KMS-11 (cell line): ENCODE measurements at regions not wholly inside any gene's neighbourhood (a gene's known extent, or its start where the extent isn't known, plus 50 kb on each side); places are given as distances from the start of the nearest gene placed in this dataset.
A peak's percentile ranks its signal among the peaks of the same experiment; 100 is the strongest.

ENCODE experiments used
- H2AFZ ChIP-seq: fragments of 200-600 bp; sonication (generic); 2 replicates; pipeline ENCODE4 v1.6.1; 2016; ENCODE audit warnings: antibody characterized with exemption, mixed run types, low read depth
- H3K27ac ChIP-seq: fragments of 200-600 bp; sonication (generic); 2 replicates; pipeline ENCODE4 v1.6.1; 2016; ENCODE audit warnings: mild to moderate bottlenecking, mixed run types
- H3K27me3 ChIP-seq: fragments of 200-600 bp; sonication (generic); 2 replicates; pipeline ENCODE4 v1.6.1; 2017; ENCODE audit warnings: mild to moderate bottlenecking, low read depth, mixed run types, moderate library complexity; ENCODE audit not compliant: insufficient read depth
- H3K36me3 ChIP-seq: fragments of 200-600 bp; sonication (generic); 2 replicates; pipeline ENCODE4 v1.6.1; 2017; ENCODE audit warnings: mild to moderate bottlenecking, mixed run types; ENCODE audit not compliant: insufficient read depth
- H3K4me1 ChIP-seq: fragments of 200-600 bp; sonication (generic); 2 replicates; pipeline ENCODE4 v1.6.1; 2016; ENCODE audit warnings: mild to moderate bottlenecking, low read depth, mixed run types; ENCODE audit not compliant: poor library complexity, severe bottlenecking
- H3K4me2 ChIP-seq: fragments of 200-600 bp; sonication (generic); 2 replicates; pipeline ENCODE4 v1.7.0; 2016; ENCODE audit warnings: mild to moderate bottlenecking, mixed run types
- H3K4me3 ChIP-seq: fragments of 200-600 bp; sonication (generic); IDR thresholded peaks from 2 replicates; pipeline ENCODE4 v1.6.1; 2017; ENCODE audit warnings: low read depth, low read length, mixed read lengths; ENCODE audit not compliant: insufficient read depth
- H3K79me2 ChIP-seq: fragments of 200-600 bp; sonication (generic); 2 replicates; pipeline ENCODE4 v1.6.1; 2016; ENCODE audit warnings: low read depth, mixed run types; ENCODE audit not compliant: insufficient read depth
- H3K9ac ChIP-seq: fragments of 200-600 bp; sonication (generic); 2 replicates; pipeline ENCODE4 v1.6.1; 2016; ENCODE audit warnings: mild to moderate bottlenecking, mixed run types
- H4K20me1 ChIP-seq: fragments of 200-600 bp; sonication (generic); 2 replicates; pipeline ENCODE4 v1.6.1; 2016; ENCODE audit warnings: mild to moderate bottlenecking, mixed run types; ENCODE audit not compliant: insufficient read depth
- CTCF ChIP-seq: fragments of 200-600 bp; sonication (generic); conservative IDR thresholded peaks from 2 replicates; pipeline ENCODE4 v1.6.1; 2017; ENCODE audit warnings: low read depth, mild to moderate bottlenecking, antibody characterized with exemption, low read length, moderate library complexity, mixed read lengths

DNA sequence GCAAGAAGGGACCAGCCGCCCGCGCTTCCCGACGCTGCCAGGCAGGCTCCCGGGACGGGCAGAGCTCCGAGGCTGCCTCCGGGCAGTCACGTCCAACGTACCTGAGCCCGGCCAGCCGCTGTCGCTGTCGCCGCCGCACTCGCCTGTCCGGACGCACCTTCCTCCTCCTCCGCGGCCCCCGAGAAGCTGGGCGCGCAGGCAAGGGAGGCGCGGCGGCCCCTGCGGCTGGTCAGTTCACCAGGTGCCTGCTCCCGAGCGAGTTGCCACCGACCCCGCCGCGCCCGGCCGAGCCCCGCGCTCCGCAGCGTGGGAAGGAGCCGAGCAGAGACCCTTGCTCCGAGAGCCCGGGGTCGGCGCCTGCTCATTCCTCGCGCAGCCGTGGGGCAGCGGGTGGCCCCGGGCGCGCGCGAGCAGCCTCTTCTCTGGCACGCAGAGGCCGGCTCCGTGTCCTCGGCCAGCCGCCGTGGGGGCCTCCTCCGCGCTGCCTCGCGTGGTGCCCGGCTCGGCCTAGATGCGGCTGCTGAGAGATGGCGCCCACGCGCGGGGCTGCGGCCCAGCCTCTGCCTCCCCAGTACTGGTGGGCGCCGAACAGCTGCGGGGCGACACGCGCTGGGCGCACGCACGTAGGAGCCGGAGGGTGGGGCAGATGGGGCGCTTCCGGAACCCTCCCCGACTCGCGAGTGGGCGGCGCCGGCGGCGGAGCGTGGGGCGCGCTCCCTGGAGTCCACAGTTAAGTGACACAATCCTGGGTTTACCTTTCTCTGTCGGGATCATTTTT, 419.4 kb downstream of the UQCRFS1 start:
- no peaks in the 10 kb centered on the region for H3K79me2 ChIP-seq
- no peak overlapping the region for H3K4me3 ChIP-seq
- no peaks in the 10 kb centered on the region for H3K27me3 ChIP-seq
- peak overlapping the region; percentile 22; the same call in 1 of the 2 replicates for H3K9ac ChIP-seq
- H3K4me2 ChIP-seq, result peak overlapping the region; percentile 67
- no peaks in the 10 kb centered on the region for H4K20me1 ChIP-seq
- peak overlapping the region; percentile 12; the same call in 1 of the 2 replicates for H3K27ac ChIP-seq
- no peaks in the 10 kb centered on the region for H3K36me3 ChIP-seq
- H3K4me1 ChIP-seq, result peaks cover 8% of the 10 kb centered on the region
- H2AFZ ChIP-seq, result peak overlapping the region; percentile 80
- no peak for TF ChIP-seq CTCF

DNA sequence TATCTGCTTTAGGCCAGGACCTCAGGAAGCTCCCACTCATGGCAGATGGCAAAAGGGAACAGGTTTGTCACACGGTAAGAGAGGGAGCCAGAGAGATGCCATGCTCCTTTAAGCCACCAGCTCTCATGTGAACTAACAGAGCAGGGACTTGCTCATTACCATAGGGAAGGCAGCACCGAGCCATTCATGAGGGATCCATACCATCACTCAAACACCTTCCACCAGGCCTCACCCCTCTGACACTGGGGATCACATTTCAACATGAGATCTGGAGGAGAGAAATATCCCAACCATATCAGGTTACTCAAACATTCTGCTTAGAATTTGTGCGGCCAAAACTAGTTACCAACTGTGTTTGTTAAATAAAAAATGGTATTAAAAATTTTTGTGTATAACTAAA, 427.0 kb downstream of the UQCRFS1 start:
- Histone ChIP-seq H3K4me3 (no peak overlapping the region), H4K20me1 (no peaks in the 10 kb centered on the region), H3K27ac (no peak overlapping the region), H3K27me3 (no peaks in the 10 kb centered on the region), H2AFZ (no peak overlapping the region), H3K9ac (no peak overlapping the region), H3K4me1 (no peaks in the 10 kb centered on the region), H3K79me2 (no peaks in the 10 kb centered on the region), H3K36me3 (no peaks in the 10 kb centered on the region), H3K4me2 (no peak overlapping the region)
- no peak for TF ChIP-seq CTCF

DNA sequence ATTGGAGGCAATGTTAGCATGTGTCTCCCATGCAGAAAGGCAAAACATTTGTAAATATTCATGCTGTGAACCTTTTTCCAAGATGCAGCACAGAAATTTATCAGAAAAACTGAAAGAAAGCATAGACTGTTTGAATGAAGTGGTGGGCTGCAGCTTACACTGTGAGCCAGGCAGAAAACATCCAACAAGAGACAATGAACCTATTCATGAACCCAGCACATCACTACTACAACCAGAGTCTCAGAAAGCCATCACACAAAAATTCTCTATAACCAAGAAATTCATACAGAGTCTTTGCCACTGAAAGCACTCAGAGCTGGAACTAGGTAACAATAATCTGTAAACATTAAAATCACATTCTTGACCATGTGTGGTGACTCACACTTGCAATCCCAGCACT, 448.9 kb downstream of the UQCRFS1 start:
- Histone ChIP-seq H4K20me1 (no peaks in the 10 kb centered on the region), H3K36me3 (no peaks in the 10 kb centered on the region), H3K27ac (no peak overlapping the region), H2AFZ (no peak overlapping the region), H3K4me3 (no peak overlapping the region), H3K79me2 (no peaks in the 10 kb centered on the region), H3K27me3 (no peaks in the 10 kb centered on the region), H3K4me2 (no peak overlapping the region), H3K9ac (no peak overlapping the region), H3K4me1 (no peaks in the 10 kb centered on the region)
- TF ChIP-seq CTCF, result no peak

DNA sequence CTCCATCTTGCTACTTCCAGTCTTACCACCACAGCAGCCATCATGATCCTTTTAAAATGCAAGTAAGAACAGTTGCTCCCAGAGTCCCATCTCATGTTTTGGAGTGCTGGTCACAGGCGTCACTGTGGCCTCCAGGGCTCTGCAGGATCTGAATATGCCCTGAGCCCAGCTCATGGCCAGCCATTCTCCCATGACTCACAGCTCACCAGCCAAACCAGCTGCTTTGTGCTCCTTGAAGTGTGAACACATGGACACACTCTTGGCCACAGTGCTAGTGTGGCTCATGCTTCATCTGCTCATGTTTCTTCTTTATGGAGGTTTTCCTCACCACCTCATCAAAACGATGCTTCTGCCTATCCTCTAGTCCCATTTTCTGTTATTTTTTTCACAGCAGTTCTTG, 466.5 kb downstream of the UQCRFS1 start:
- TF ChIP-seq CTCF, result no peak
- Histone ChIP-seq H3K4me1 (no peaks in the 10 kb centered on the region), H3K4me2 (no peak overlapping the region), H3K36me3 (no peaks in the 10 kb centered on the region), H4K20me1 (no peaks in the 10 kb centered on the region), H3K27ac (no peak overlapping the region), H2AFZ (no peak overlapping the region), H3K79me2 (no peaks in the 10 kb centered on the region), H3K27me3 (no peaks in the 10 kb centered on the region), H3K4me3 (no peak overlapping the region), H3K9ac (no peak overlapping the region)
